ENCODE measurements at regions not wholly inside any gene's neighbourhood (a gene's known extent, or its start where the extent isn't known, plus 50 kb on each side); places are given as distances from the start of the nearest gene placed in this dataset.

DNA sequence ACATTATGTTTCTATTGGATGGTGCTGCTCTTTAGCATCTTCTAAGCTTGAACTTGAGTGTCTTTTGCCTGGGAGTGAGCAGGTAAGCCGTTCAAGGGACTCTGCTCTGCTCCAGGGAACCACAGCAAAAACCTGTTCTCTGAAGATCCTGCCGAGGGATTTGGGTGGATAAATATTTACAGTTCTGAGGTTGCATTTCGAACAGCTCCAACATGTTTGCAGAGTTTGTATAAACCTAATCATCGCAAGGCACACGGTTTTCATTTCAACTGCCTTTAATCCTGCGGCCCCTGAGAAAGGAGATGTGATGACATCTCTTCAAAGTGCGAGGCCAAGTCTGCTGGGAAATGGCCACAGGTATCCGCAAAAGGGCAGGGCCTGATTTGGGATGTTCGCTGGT is 293.4 kb downstream of the TFAP2C start:
- TF ChIP-seq EZH2 (IDR thresholded peaks at IDR 0.05) (no peak), FOXP2 (optimal IDR thresholded peaks at IDR 0.05; ENCODE audit: control extremely low read depth, extremely low read length, insufficient read depth) (no peak), POLR2AphosphoS5 (IDR thresholded peaks at IDR 0.05; ENCODE audit: borderline replicate concordance, low read depth, low read length) (no peak)
